ENCODE measurements at regions not wholly inside any gene's neighbourhood (a gene's known extent, or its start where the extent isn't known, plus 50 kb on each side); places are given as distances from the start of the nearest gene placed in this dataset.

GRCh38 chr4:36884151-36884550 is 360.4 kb upstream of the NWD2 start:
- no peak for TF ChIP-seq CHD2 (IDR thresholded peaks at IDR 0.05; ENCODE audit: low read length, partially characterized antibody)
- TF ChIP-seq ZFP36 (IDR thresholded peaks at IDR 0.05; ENCODE audit: borderline replicate concordance, partially characterized antibody) = no peak
- TF ChIP-seq HMGXB4 (CRISPR knock-in tag; IDR thresholded peaks at IDR 0.05; ENCODE audit: borderline replicate concordance) = no peak
- no peak for TF ChIP-seq TP53 (CRISPR knock-in tag; IDR thresholded peaks at IDR 0.05)
- no peak for TF ChIP-seq PHF8 (IDR thresholded peaks at IDR 0.05; ENCODE audit: borderline replicate concordance, low read depth)
- TF ChIP-seq REST (IDR thresholded peaks at IDR 0.05) = no peak
- TF ChIP-seq CEBPB (IDR thresholded peaks at IDR 0.05) = no peak
- TF ChIP-seq BHLHE40 (IDR thresholded peaks at IDR 0.05; ENCODE audit: low read depth, low read length) = no peak
- TF ChIP-seq RCOR1 (IDR thresholded peaks at IDR 0.05; ENCODE audit: low read depth, low read length) = no peak
- TF ChIP-seq POLR2AphosphoS2 (conservative IDR thresholded peaks at IDR 0.05; ENCODE audit: low read length) = no peak

GRCh38 chr4:36891971-36892370 is 352.6 kb upstream of the NWD2 start:
- DNase-seq (ENCODE audit: low read depth in 1 of 2, low spot score in 1 of 2) = no peak
- TF ChIP-seq EHMT2 (IDR thresholded peaks at IDR 0.05; ENCODE audit: low read depth) = no peak
- no peak for TF ChIP-seq ZC3H11A (IDR thresholded peaks at IDR 0.05)
- no peak for TF ChIP-seq FOXS1 (CRISPR knock-in tag; IDR thresholded peaks at IDR 0.05)
- no peak for TF ChIP-seq BHLHE40 (IDR thresholded peaks at IDR 0.05; ENCODE audit: low read depth, low read length)
- no peak for TF ChIP-seq ESRRA (IDR thresholded peaks at IDR 0.05; ENCODE audit: borderline replicate concordance, low read length)
- TF ChIP-seq NPAS2 (CRISPR knock-in tag; IDR thresholded peaks at IDR 0.05; ENCODE audit: borderline replicate concordance) = no peak
- TF ChIP-seq KDM1A (IDR thresholded peaks at IDR 0.05; ENCODE audit: low read depth) = no peak
- 4% methylated on average over 2 of the region's 2 CpGs for WGBS (ENCODE audit: missing lambda C conversion rate)
- no peak overlapping the region for H3K4me3 ChIP-seq
- FAIRE-seq = no peak
- ChIA-PET POLR2A (no interaction called here), CTCF (no interaction called here)
- H3K9me3 ChIP-seq = no peaks in the 10 kb centered on the region
- no peak overlapping the region for H3K4me2 ChIP-seq
- ATAC-seq = no peak
- no peak overlapping the region for H3K27ac ChIP-seq
- H3K4me1 ChIP-seq = no peaks in the 10 kb centered on the region

More at GRCh38 chr4:36884151-36884550, 360.4 kb upstream of the NWD2 start:
- no peak for DNase-seq (ENCODE audit: low read depth in 1 of 2, low spot score in 1 of 2)
- ChIA-PET CTCF (no interaction called here), POLR2A (no interaction called here)
- Histone ChIP-seq H3K4me3 (no peak overlapping the region), H3K4me1 (no peaks in the 10 kb centered on the region), H3K27ac (no peak overlapping the region), H3K4me2 (no peak overlapping the region), H3K9me3 (no peaks in the 10 kb centered on the region)
- no peak for ATAC-seq
- WGBS (ENCODE audit: missing lambda C conversion rate) = 23% methylated on average over 3 of the region's 3 CpGs
- FAIRE-seq = no peak

- Histone ChIP-seq H3K27ac (no peak overlapping the region), H3K4me1 (no peaks in the 10 kb centered on the region), H3K9me3 (no peaks in the 10 kb centered on the region), H3K4me2 (no peak overlapping the region), H3K4me3 (no peak overlapping the region)
- ChIA-PET POLR2A (no interaction called here), CTCF (no interaction called here)
- FAIRE-seq (no peak), DNase-seq (ENCODE audit: low read depth in 1 of 2, low spot score in 1 of 2) (no peak), ATAC-seq (no peak)
- 12% methylated on average over 4 of the region's 4 CpGs for WGBS (ENCODE audit: missing lambda C conversion rate)
- no peak for TF ChIP-seq EP300 (IDR thresholded peaks at IDR 0.05)
- TF ChIP-seq BCL3 (IDR thresholded peaks at IDR 0.05) = no peak
- TF ChIP-seq RAD21 (conservative IDR thresholded peaks at IDR 0.05 in 1 of 2, IDR thresholded peaks at IDR 0.05 in 1 of 2) = no peak
- no peak for TF ChIP-seq EHMT2 (IDR thresholded peaks at IDR 0.05; ENCODE audit: low read depth)
- TF ChIP-seq GATA3 (IDR thresholded peaks at IDR 0.05; ENCODE audit: borderline replicate concordance) = no peak
- no peak for TF ChIP-seq ZFP36 (IDR thresholded peaks at IDR 0.05; ENCODE audit: borderline replicate concordance, partially characterized antibody)
- TF ChIP-seq ZNF302 (CRISPR knock-in tag; IDR thresholded peaks at IDR 0.05) = no peak
- TF ChIP-seq KDM1A (IDR thresholded peaks at IDR 0.05; ENCODE audit: low read depth) = no peak
- TF ChIP-seq HEYL (CRISPR knock-in tag; IDR thresholded peaks at IDR 0.05) = no peak
- TF ChIP-seq ZC3H11A (IDR thresholded peaks at IDR 0.05) = no peak
- no peak for TF ChIP-seq E2F6 (IDR thresholded peaks at IDR 0.05; ENCODE audit: borderline replicate concordance, low read depth)
- TF ChIP-seq NPAS2 (CRISPR knock-in tag; IDR thresholded peaks at IDR 0.05; ENCODE audit: borderline replicate concordance) = no peak
- TF ChIP-seq MAFK (IDR thresholded peaks at IDR 0.05; ENCODE audit: partially characterized antibody) = no peak
- no peak for TF ChIP-seq RARB (CRISPR knock-in tag; IDR thresholded peaks at IDR 0.05)
- no peak for TF ChIP-seq POLR2A (IDR thresholded peaks at IDR 0.05; ENCODE audit: low read length)
- no peak for TF ChIP-seq CHD4 (IDR thresholded peaks at IDR 0.05; ENCODE audit: borderline replicate concordance)
- no peak for TF ChIP-seq NR3C1 (IDR thresholded peaks at IDR 0.05)
- TF ChIP-seq ZSCAN20 (CRISPR knock-in tag; IDR thresholded peaks at IDR 0.05) = no peak
Observed at GRCh38 chr4:36900446-36900987, 344.0 kb upstream of the NWD2 start.
